ENCODE measurements at regions not wholly inside any gene's neighbourhood (a gene's known extent, or its start where the extent isn't known, plus 50 kb on each side); places are given as distances from the start of the nearest gene placed in this dataset.

DNA sequence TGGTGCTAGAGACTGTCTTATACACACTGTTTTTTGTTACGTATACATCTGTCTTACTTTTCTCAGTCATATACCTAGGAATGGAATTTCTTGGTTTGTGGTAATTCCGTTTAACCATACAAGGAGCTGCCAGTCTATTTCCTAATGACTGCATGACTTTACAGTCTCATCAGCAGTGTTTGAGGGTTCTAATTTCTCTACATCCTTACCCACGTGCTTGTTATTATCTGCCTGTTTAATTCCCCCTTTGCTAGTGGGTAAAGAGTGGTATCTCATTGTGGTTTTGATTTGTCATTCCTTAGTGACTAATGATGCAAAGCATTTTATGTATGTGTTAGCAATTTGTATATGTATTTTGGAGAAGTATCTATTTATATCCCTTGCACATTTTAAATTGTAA lies 1008.0 kb downstream of the FAM181B start:
- no peak for ATAC-seq
- no peak overlapping the region for H3K4me3 Mint-ChIP-seq
- no peak overlapping the region for H3K27ac Mint-ChIP-seq
- no peak for DNase-seq
- H3K9me3 Mint-ChIP-seq (ENCODE audit: insufficient read depth) = peaks cover 5% of the 10 kb centered on the region
- no peaks in the 10 kb centered on the region for H3K4me1 Mint-ChIP-seq (ENCODE audit: low read depth)
- H3K36me3 Mint-ChIP-seq (ENCODE audit: low read depth) = no peaks in the 10 kb centered on the region
- CTCF ChIA-PET = no interaction called here
- POLR2A ChIA-PET = no interaction called here
- H3K27me3 Mint-ChIP-seq (ENCODE audit: low read depth) = no peaks in the 10 kb centered on the region

GRCh38 chr11:81717695-81718094 lies 1016.0 kb downstream of the FAM181B start:
- ChIA-PET CTCF (interaction anchor here (1.6 kb wide), 1 partner anchor 9 kb away, joined by 5 read pairs; no protein-coding TSS in a partner anchor), POLR2A (no interaction called here)
- Mint-ChIP-seq H3K27me3 (ENCODE audit: low read depth) (no peaks in the 10 kb centered on the region), H3K4me1 (ENCODE audit: low read depth) (no peaks in the 10 kb centered on the region), H3K27ac (no peak overlapping the region), H3K9me3 (ENCODE audit: insufficient read depth) (no peaks in the 10 kb centered on the region), H3K36me3 (ENCODE audit: low read depth) (no peaks in the 10 kb centered on the region), H3K4me3 (no peak overlapping the region)
- ATAC-seq = no peak
- DNase-seq = no peak

DNA sequence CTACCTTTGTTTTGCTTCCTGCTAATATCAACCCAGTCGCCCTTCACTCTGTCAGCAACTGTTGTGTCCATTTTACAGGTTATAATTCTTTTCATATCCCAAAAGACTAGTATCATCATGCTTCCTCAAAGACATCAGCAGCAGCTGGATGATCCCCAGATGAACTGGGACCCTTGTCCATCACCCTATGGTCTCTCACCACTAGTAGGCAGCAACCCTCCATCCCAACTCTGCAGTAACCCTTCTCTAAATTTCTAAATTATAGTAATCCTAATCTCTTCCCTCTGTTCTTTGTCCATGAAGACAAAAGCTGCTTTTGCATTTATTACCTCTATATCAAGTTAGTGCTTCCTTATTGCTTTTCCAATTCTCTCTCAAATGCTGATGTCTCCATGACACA lies 1025.8 kb downstream of the FAM181B start:
- POLR2A ChIA-PET = no interaction called here
- no peak for DNase-seq
- CTCF ChIA-PET = interaction anchor here (1.0 kb wide), 1 partner anchor 10 kb away, joined by 5 read pairs; no protein-coding TSS in a partner anchor
- ATAC-seq = no peak
- Mint-ChIP-seq H3K9me3 (ENCODE audit: insufficient read depth) (no peaks in the 10 kb centered on the region), H3K4me3 (no peak overlapping the region), H3K27me3 (ENCODE audit: low read depth) (no peaks in the 10 kb centered on the region), H3K36me3 (ENCODE audit: low read depth) (no peaks in the 10 kb centered on the region), H3K27ac (no peak overlapping the region), H3K4me1 (ENCODE audit: low read depth) (no peaks in the 10 kb centered on the region)

DNA sequence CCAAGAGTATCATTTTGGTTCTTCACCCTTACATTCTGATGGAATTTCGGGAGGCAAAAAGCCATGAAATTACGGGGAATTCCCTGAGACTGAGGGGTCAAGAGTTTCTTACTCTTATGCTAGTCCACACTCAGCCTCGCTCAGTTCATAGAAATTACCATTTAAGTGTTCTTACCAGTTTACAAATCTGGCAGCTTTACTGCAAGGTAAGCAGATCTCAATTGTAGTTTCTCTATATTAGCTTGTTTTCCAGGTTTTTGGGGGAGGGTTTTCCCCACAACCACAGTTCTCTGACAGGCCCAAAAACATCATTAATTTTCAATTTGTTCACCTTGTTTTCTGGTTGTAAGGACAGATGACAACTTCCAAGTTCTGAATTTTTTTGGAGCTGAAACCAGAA lies 1028.4 kb downstream of the FAM181B start:
- no peak for DNase-seq
- H3K27me3 Mint-ChIP-seq (ENCODE audit: low read depth) = no peaks in the 10 kb centered on the region
- H3K36me3 Mint-ChIP-seq (ENCODE audit: low read depth) = no peaks in the 10 kb centered on the region
- POLR2A ChIA-PET = no interaction called here
- H3K4me1 Mint-ChIP-seq (ENCODE audit: low read depth) = no peaks in the 10 kb centered on the region
- no peak overlapping the region for H3K4me3 Mint-ChIP-seq
- H3K9me3 Mint-ChIP-seq (ENCODE audit: insufficient read depth) = no peaks in the 10 kb centered on the region
- no peak for ATAC-seq
- CTCF ChIA-PET = no interaction called here
- no peak overlapping the region for H3K27ac Mint-ChIP-seq

DNA sequence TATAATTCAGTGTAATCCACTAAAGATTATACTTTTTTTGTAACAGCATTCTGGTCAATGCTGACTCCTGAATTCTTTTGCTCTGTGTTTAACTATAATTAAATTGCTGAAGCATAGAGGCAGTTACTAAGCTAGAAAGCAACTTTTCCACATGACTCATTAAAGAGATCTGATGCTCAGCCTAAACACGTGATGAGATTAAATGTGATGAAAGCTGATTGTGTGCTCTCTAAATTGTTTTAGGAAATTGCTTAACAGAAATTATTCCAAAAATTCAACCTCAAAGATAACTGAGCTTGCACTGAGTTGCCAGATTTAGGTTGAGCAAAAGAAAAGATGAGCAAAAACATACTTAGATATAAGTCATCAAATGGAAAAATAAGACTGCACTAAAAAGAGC lies 1033.6 kb downstream of the FAM181B start:
- ChIA-PET CTCF (no interaction called here), POLR2A (no interaction called here)
- ATAC-seq = no peak
- Mint-ChIP-seq H3K4me3 (no peak overlapping the region), H3K9me3 (ENCODE audit: insufficient read depth) (peaks cover 25% of the 10 kb centered on the region), H3K27ac (no peak overlapping the region), H3K4me1 (ENCODE audit: low read depth) (no peaks in the 10 kb centered on the region), H3K27me3 (ENCODE audit: low read depth) (no peaks in the 10 kb centered on the region), H3K36me3 (ENCODE audit: low read depth) (no peaks in the 10 kb centered on the region)
- DNase-seq = no peak

- ChIA-PET POLR2A (no interaction called here), CTCF (no interaction called here)
- DNase-seq = no peak
- Mint-ChIP-seq H3K4me3 (no peak overlapping the region), H3K4me1 (ENCODE audit: low read depth) (no peaks in the 10 kb centered on the region), H3K27ac (no peak overlapping the region), H3K27me3 (ENCODE audit: low read depth) (no peaks in the 10 kb centered on the region), H3K36me3 (ENCODE audit: low read depth) (no peaks in the 10 kb centered on the region), H3K9me3 (ENCODE audit: insufficient read depth) (no peaks in the 10 kb centered on the region)
- ATAC-seq = no peak
Measured at GRCh38 chr11:81687057-81687456, 1046.6 kb downstream of the FAM181B start.

- H3K36me3 Mint-ChIP-seq (ENCODE audit: low read depth) = no peaks in the 10 kb centered on the region
- peaks cover 3% of the 10 kb centered on the region for H3K27me3 Mint-ChIP-seq (ENCODE audit: low read depth)
- no peaks in the 10 kb centered on the region for H3K9me3 Mint-ChIP-seq (ENCODE audit: insufficient read depth)
- H3K4me1 Mint-ChIP-seq (ENCODE audit: low read depth) = peaks cover 3% of the 10 kb centered on the region
- ChIA-PET CTCF (no interaction called here), POLR2A (no interaction called here)
- DNase-seq (no peak), ATAC-seq (no peak)
- no peak overlapping the region for H3K4me3 Mint-ChIP-seq
- H3K27ac Mint-ChIP-seq = no peak overlapping the region
Measured at GRCh38 chr11:81674211-81674610, 1059.5 kb downstream of the FAM181B start.

DNA sequence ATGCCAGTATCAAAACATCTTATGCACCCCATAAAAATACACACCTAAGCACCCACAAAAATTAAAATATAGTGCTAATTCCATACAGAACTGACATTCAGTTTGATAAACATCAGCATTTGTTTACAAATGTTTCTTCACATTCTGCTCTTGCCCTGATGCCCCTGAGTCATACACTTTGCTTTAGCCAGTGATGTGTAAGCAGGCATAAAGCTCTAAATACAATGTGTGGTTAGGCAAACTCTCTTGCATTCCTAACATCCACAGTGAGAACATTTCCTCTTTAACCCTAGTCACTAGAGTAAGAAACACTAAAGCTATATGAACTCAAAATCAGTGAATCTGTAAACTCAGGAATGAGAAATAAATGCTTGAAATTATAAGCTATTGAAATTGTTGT lies 1060.7 kb downstream of the FAM181B start:
- ChIA-PET CTCF (no interaction called here), POLR2A (no interaction called here)
- ATAC-seq (no peak), DNase-seq (no peak)
- H3K9me3 Mint-ChIP-seq (ENCODE audit: insufficient read depth) = no peaks in the 10 kb centered on the region
- H3K27me3 Mint-ChIP-seq (ENCODE audit: low read depth) = peaks cover 3% of the 10 kb centered on the region
- H3K27ac Mint-ChIP-seq = no peak overlapping the region
- H3K4me3 Mint-ChIP-seq = no peak overlapping the region
- H3K4me1 Mint-ChIP-seq (ENCODE audit: low read depth) = peaks cover 3% of the 10 kb centered on the region
- no peaks in the 10 kb centered on the region for H3K36me3 Mint-ChIP-seq (ENCODE audit: low read depth)

DNA sequence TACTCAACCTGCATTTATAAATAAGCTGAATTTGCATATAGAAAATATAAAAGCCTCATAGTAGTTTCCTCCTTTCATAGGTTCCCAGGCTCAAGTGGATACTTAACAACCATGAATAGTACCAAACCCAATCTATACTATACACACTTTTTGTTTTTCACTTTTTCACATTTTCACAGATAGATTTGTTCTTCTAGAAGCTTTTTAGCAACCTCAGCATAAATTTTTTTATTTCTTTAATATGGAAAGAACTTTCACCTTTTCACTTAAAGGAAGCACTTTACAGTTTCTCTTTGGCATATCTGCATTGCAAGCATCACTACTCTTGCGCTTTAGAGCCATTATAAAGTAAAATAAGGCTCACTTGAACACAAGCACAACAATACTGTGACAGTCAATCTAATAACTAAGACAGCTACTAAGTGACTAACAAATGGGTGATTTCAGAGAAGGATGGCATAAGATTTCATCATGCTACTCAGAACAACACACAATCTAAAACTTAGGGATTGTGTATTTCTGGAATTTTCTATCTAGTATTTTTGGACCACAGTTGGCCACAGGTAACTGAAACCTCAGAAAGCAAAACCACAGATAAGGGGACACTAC lies 1063.6 kb downstream of the FAM181B start:
- no peaks in the 10 kb centered on the region for H3K36me3 Mint-ChIP-seq (ENCODE audit: low read depth)
- H3K4me1 Mint-ChIP-seq (ENCODE audit: low read depth) = peaks cover 3% of the 10 kb centered on the region
- no peaks in the 10 kb centered on the region for H3K9me3 Mint-ChIP-seq (ENCODE audit: insufficient read depth)
- CTCF ChIA-PET = no interaction called here
- POLR2A ChIA-PET = no interaction called here
- peaks cover 3% of the 10 kb centered on the region for H3K27me3 Mint-ChIP-seq (ENCODE audit: low read depth)
- H3K4me3 Mint-ChIP-seq = no peak overlapping the region
- ATAC-seq (no peak), DNase-seq (no peak)
- no peak overlapping the region for H3K27ac Mint-ChIP-seq

GRCh38 chr11:81658722-81659121 lies 1074.9 kb downstream of the FAM181B start:
- H3K4me3 Mint-ChIP-seq = no peak overlapping the region
- no peaks in the 10 kb centered on the region for H3K9me3 Mint-ChIP-seq (ENCODE audit: insufficient read depth)
- ChIA-PET CTCF (no interaction called here), POLR2A (no interaction called here)
- ATAC-seq (peak; percentile 44), DNase-seq (no peak)
- no peaks in the 10 kb centered on the region for H3K36me3 Mint-ChIP-seq (ENCODE audit: low read depth)
- no peak overlapping the region for H3K27ac Mint-ChIP-seq
- peaks cover 1% of the 10 kb centered on the region for H3K27me3 Mint-ChIP-seq (ENCODE audit: low read depth)
- no peaks in the 10 kb centered on the region for H3K4me1 Mint-ChIP-seq (ENCODE audit: low read depth)

GRCh38 chr11:81655351-81655750 lies 1078.3 kb downstream of the FAM181B start:
- ChIA-PET POLR2A (no interaction called here), CTCF (no interaction called here)
- Mint-ChIP-seq H3K36me3 (ENCODE audit: low read depth) (no peaks in the 10 kb centered on the region), H3K9me3 (ENCODE audit: insufficient read depth) (no peaks in the 10 kb centered on the region), H3K4me3 (no peak overlapping the region), H3K4me1 (ENCODE audit: low read depth) (no peaks in the 10 kb centered on the region), H3K27me3 (ENCODE audit: low read depth) (peaks cover 4% of the 10 kb centered on the region), H3K27ac (no peak overlapping the region)
- DNase-seq (no peak), ATAC-seq (no peak)

GRCh38 chr11:81647374-81647773 lies 1086.3 kb downstream of the FAM181B start:
- peaks cover 14% of the 10 kb centered on the region for H3K27me3 Mint-ChIP-seq (ENCODE audit: low read depth)
- no peak for ATAC-seq
- POLR2A ChIA-PET = interaction anchor here (0.6 kb wide), 1 partner anchor 223 kb away, joined by 3 read pairs; no protein-coding TSS in a partner anchor
- CTCF ChIA-PET = interaction anchor here (2.2 kb wide), 1 partner anchor 582 kb away, joined by 6 read pairs; no protein-coding TSS in a partner anchor
- H3K4me1 Mint-ChIP-seq (ENCODE audit: low read depth) = no peaks in the 10 kb centered on the region
- DNase-seq = no peak
- H3K36me3 Mint-ChIP-seq (ENCODE audit: low read depth) = no peaks in the 10 kb centered on the region
- H3K4me3 Mint-ChIP-seq = no peak overlapping the region
- H3K9me3 Mint-ChIP-seq (ENCODE audit: insufficient read depth) = no peaks in the 10 kb centered on the region
- no peak overlapping the region for H3K27ac Mint-ChIP-seq

DNA sequence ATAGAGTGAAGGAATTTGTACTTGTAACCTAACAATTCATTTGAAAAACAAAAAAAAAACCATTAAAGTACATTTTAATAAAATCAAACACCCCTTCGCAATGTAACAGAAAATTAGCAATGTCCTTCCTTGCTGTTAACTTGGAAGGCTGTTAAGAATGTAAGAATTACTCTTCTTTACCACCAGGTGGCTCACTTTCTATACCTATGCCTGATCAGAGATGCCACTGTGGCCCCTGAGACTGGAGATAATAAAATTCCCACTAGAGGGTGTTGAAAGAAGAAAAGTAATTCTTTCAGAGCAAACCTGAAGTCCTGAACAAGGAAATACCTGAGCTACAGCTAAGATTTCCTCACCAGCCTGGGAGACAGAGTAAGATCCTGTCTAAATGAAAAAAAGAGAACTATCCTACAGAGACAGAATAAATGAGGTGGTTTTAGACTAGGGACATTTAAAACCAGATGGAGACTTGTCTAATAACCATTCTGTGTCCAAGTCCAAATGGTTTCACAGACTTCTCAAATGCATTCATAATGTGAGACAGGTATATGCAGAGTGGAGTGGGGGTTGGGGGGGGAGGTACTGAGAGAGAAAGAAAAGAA lies 1089.3 kb downstream of the FAM181B start:
- Mint-ChIP-seq H3K4me1 (ENCODE audit: low read depth) (no peaks in the 10 kb centered on the region), H3K27me3 (ENCODE audit: low read depth) (peaks cover 11% of the 10 kb centered on the region), H3K4me3 (no peak overlapping the region), H3K9me3 (ENCODE audit: insufficient read depth) (no peaks in the 10 kb centered on the region), H3K36me3 (ENCODE audit: low read depth) (no peaks in the 10 kb centered on the region), H3K27ac (no peak overlapping the region)
- ChIA-PET CTCF (interaction anchor here (1.1 to 1.4 kb wide), 3 partner anchors 143 to 1052 kb away, joined by 3 to 4 read pairs (median 4); no protein-coding TSS in a partner anchor), POLR2A (no interaction called here)
- peak; percentile 65 for ATAC-seq
- peak; percentile 29 for DNase-seq
